ELR (cell line): ENCODE measurements at regions not wholly inside any gene's neighbourhood (a gene's known extent, or its start where the extent isn't known, plus 50 kb on each side); places are given as distances from the start of the nearest gene placed in this dataset.

Experiments
- DNase-seq: peaks from one replicate; pipeline ENCODE4 v3.0.0-alpha.2; 2015; ENCODE audit warnings: low read depth

GRCh38 chr3:153029350-153029749, 132.7 kb upstream of the RAP2B start:
- DNase-seq: peak; percentile 33

- no peak for DNase-seq
Measured at GRCh38 chr3:153032891-153033290, 129.1 kb upstream of the RAP2B start.

GRCh38 chr3:153036846-153037245, 125.2 kb upstream of the RAP2B start:
- no peak for DNase-seq

GRCh38 chr3:153038367-153038766, 123.7 kb upstream of the RAP2B start:
- no peak for DNase-seq

- peak; percentile 12 for DNase-seq
Measured at GRCh38 chr3:153038779-153039178, 123.2 kb upstream of the RAP2B start.

GRCh38 chr3:153041181-153041580, 120.8 kb upstream of the RAP2B start:
- no peak for DNase-seq

- peak; percentile 31 for DNase-seq
Measured at GRCh38 chr3:153042088-153042487, 119.9 kb upstream of the RAP2B start.

GRCh38 chr3:153043729-153044328, 118.2 kb upstream of the RAP2B start:
- DNase-seq: peak; percentile 78

- no peak for DNase-seq
Measured at GRCh38 chr3:153045150-153045549, 116.9 kb upstream of the RAP2B start.

GRCh38 chr3:153050978-153051377, 111.0 kb upstream of the RAP2B start:
- peak; percentile 39 for DNase-seq

GRCh38 chr3:153051427-153052095, 110.5 kb upstream of the RAP2B start:
- peak; percentile 95 for DNase-seq

- peak; percentile 95 for DNase-seq
Measured at GRCh38 chr3:153052096-153052460, 109.9 kb upstream of the RAP2B start.

- DNase-seq: no peak
Measured at GRCh38 chr3:153055217-153055616, 106.8 kb upstream of the RAP2B start.

- DNase-seq: no peak
Measured at GRCh38 chr3:153055779-153056178, 106.2 kb upstream of the RAP2B start.

- DNase-seq: peak; percentile 73
Measured at GRCh38 chr3:153058031-153058688, 103.9 kb upstream of the RAP2B start.

GRCh38 chr3:153060346-153060745, 101.7 kb upstream of the RAP2B start:
- no peak for DNase-seq

GRCh38 chr3:153061938-153062528, 100.0 kb upstream of the RAP2B start:
- no peak for DNase-seq

GRCh38 chr3:153063337-153063736, 98.7 kb upstream of the RAP2B start:
- no peak for DNase-seq

GRCh38 chr3:153066983-153067382, 95.0 kb upstream of the RAP2B start:
- no peak for DNase-seq

GRCh38 chr3:153069598-153070510, 92.2 kb upstream of the RAP2B start:
- peak; percentile 71 for DNase-seq

GRCh38 chr3:153070511-153070868, 91.5 kb upstream of the RAP2B start:
- peak; percentile 25 for DNase-seq

GRCh38 chr3:153072382-153072781, 89.6 kb upstream of the RAP2B start:
- no peak for DNase-seq
